PC-9 (cell line): ENCODE measurements at regions not wholly inside any gene's neighbourhood (a gene's known extent, or its start where the extent isn't known, plus 50 kb on each side); places are given as distances from the start of the nearest gene placed in this dataset.

Source experiments
- BruUV-seq: library from RNA; stranded (reverse); fragments of 400-500 nt; replicated peaks from 2 replicates; lab custom pipeline; 2021; lab: Mats Ljungman, UMichigan
- CTCF ChIA-PET: fragments of 300-600 bp; sonication (Branson Sonifier 250); formaldehyde crosslinking; loops from one replicate; lab custom pipeline; 2022; ENCODE audit warnings: antibody characterized with exemption; lab: Charles Lee
- POLR2A ChIA-PET: fragments of 300-600 bp; sonication (Branson Sonifier 250); formaldehyde crosslinking; loops from one replicate; lab custom pipeline; 2022; ENCODE audit warnings: antibody characterized with exemption; ENCODE audit not compliant: unreplicated experiment; lab: Charles Lee
- DNase-seq, 2 experiments: peaks; one replicate each; pipeline versions ENCODE4 v3.0.0 to v3.0.0-alpha.2; 2015 to 2022; ENCODE audit warnings: mixed read lengths in 1 of 2
- H2AFZ ChIP-seq: fragments of 200-600 bp; sonication (generic); 2 replicates; pipeline ENCODE4 v1.8.1; 2017; ENCODE audit warnings: antibody characterized with exemption
- H3F3A ChIP-seq: fragments of 200-600 bp; sonication (generic); 2 replicates; pipeline ENCODE4 v1.8.1; 2017; ENCODE audit warnings: antibody characterized with exemption, mild to moderate bottlenecking, low read depth; ENCODE audit not compliant: insufficient read depth
- H3K27ac ChIP-seq: fragments of 200-600 bp; sonication (generic); 2 replicates; pipeline ENCODE4 v1.6.1; 2016; ENCODE audit warnings: mixed run types
- H3K27me3 ChIP-seq: fragments of 200-600 bp; sonication (generic); 2 replicates; pipeline ENCODE4 v1.6.1; 2016; ENCODE audit warnings: low read depth, mixed run types; ENCODE audit not compliant: insufficient read depth
- H3K36me3 ChIP-seq: fragments of 200-600 bp; sonication (generic); 2 replicates; pipeline ENCODE4 v1.6.1; 2016; ENCODE audit warnings: low read depth, mixed run types
- H3K4me1 ChIP-seq: fragments of 200-600 bp; sonication (generic); replicated peaks from 2 replicates; pipeline ENCODE4 v1.6.1; 2016; ENCODE audit warnings: mixed run types; ENCODE audit not compliant: insufficient read depth
- H3K4me2 ChIP-seq: fragments of 200-600 bp; sonication (generic); 2 replicates; pipeline ENCODE4 v1.6.1; 2017; ENCODE audit warnings: mixed run types
- H3K4me3 ChIP-seq: fragments of 200-600 bp; sonication (generic); 2 replicates; pipeline ENCODE4 v1.6.1; 2016; ENCODE audit warnings: mixed run types
- H3K79me2 ChIP-seq: fragments of 200-600 bp; sonication (generic); 2 replicates; pipeline ENCODE4 v1.6.1; 2017; ENCODE audit warnings: low read depth, mixed run types
- H3K9me2 ChIP-seq: fragments of 200-600 bp; sonication (generic); 2 replicates; pipeline ENCODE4 v1.8.1; 2017; ENCODE audit warnings: mild to moderate bottlenecking; ENCODE audit not compliant: insufficient read depth
- H3K9me3 ChIP-seq: fragments of 200-600 bp; sonication (generic); 2 replicates; pipeline ENCODE4 v1.8.1; 2016; ENCODE audit warnings: low read depth; ENCODE audit not compliant: insufficient read depth
- H4K20me1 ChIP-seq: fragments of 200-600 bp; sonication (generic); 2 replicates; pipeline ENCODE4 v1.8.1; 2017; ENCODE audit not compliant: insufficient read depth
- EZH2 ChIP-seq: fragments of 200-600 bp; sonication (generic); IDR thresholded peaks from 2 replicates; pipeline ENCODE4 v1.8.0; 2017; ENCODE audit warnings: antibody characterized with exemption, low read depth
- intact Hi-C: fragments of 100-400 bp; cut with micrococcal nuclease; formaldehyde crosslinking; loops from one replicate; pipeline ENCODE4 v1.10.0; 2022; ENCODE audit not compliant: unreplicated experiment
- TF ChIP-seq, protein P1 (sequence below): fragments of 200-600 bp; sonication (generic); conservative IDR thresholded peaks from 2 replicates; pipeline ENCODE4 v1.6.1; 2017; ENCODE audit warnings: mixed run types, antibody characterized with exemption, mild to moderate bottlenecking, moderate library complexity

DNA sequence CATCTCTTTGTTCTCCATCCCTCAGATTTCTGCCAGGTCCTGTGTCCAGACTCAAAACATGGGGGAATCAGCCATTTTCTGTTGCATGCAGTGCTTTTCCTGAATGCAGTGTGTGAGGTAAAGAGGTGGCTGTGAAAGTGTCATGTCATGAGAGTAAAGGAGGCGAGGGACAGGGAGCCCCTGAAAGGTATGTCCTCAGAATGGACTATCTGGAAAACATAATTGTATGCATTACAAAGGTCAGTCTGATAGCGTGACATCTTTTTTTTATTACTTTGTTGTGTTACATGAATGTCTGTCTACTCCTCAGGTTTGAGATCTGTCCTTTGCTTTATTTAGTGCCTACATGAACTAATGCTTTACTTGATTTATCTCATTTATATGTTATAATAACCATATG lies 239.1 kb downstream of the MAN2A1 start:
- POLR2A ChIA-PET = no interaction called here
- BruUV-seq = no TSS peak
- CTCF ChIA-PET = no interaction called here

DNA sequence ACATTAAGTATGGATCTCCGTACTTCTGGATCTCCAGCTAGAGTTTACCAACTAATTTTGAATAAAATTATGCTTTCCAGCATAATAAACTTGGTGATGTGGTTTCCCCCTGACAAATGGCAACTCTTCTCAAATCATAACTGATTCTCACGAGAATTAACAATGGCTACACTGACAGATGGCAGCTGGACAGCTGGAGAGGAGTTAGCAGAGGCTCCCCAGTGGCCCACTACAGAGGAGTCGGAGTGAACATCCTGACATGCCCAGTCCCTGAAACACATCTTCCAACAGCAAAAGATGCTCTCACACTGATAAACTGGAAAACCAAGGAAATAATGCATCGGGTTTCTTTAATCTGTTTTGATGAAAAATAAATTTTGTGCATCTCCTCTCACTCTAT lies 239.6 kb downstream of the MAN2A1 start:
- Histone ChIP-seq H3K27me3 (peaks cover 9% of the 10 kb centered on the region), H3K9me3 (no peaks in the 10 kb centered on the region; the same call in 1 of the 2 replicates), H3K36me3 (no peaks in the 10 kb centered on the region), H3F3A (no peaks in the 10 kb centered on the region), H3K4me3 (no peak overlapping the region), H4K20me1 (no peaks in the 10 kb centered on the region), H3K27ac (no peak overlapping the region), H2AFZ (no peak overlapping the region), H3K9me2 (no peaks in the 10 kb centered on the region), H3K4me1 (no peaks in the 10 kb centered on the region), H3K79me2 (no peaks in the 10 kb centered on the region), H3K4me2 (no peak overlapping the region)
- DNase-seq = no peak
- no peak for TF ChIP-seq EZH2
- TF ChIP-seq, protein P1, sequence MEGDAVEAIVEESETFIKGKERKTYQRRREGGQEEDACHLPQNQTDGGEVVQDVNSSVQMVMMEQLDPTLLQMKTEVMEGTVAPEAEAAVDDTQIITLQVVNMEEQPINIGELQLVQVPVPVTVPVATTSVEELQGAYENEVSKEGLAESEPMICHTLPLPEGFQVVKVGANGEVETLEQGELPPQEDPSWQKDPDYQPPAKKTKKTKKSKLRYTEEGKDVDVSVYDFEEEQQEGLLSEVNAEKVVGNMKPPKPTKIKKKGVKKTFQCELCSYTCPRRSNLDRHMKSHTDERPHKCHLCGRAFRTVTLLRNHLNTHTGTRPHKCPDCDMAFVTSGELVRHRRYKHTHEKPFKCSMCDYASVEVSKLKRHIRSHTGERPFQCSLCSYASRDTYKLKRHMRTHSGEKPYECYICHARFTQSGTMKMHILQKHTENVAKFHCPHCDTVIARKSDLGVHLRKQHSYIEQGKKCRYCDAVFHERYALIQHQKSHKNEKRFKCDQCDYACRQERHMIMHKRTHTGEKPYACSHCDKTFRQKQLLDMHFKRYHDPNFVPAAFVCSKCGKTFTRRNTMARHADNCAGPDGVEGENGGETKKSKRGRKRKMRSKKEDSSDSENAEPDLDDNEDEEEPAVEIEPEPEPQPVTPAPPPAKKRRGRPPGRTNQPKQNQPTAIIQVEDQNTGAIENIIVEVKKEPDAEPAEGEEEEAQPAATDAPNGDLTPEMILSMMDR = no peak
- BruUV-seq = no TSS peak
- ChIA-PET POLR2A (no interaction called here), CTCF (no interaction called here)
- intact Hi-C loops = no loop called here

More for the DNA sequence above, 239.1 kb downstream of the MAN2A1 start:
- Histone ChIP-seq H4K20me1 (no peaks in the 10 kb centered on the region), H3K9me2 (no peaks in the 10 kb centered on the region), H3K27me3 (peaks cover 9% of the 10 kb centered on the region), H3K4me1 (no peaks in the 10 kb centered on the region), H3K27ac (no peak overlapping the region), H3K9me3 (no peaks in the 10 kb centered on the region; the same call in 1 of the 2 replicates), H2AFZ (no peak overlapping the region), H3K79me2 (no peaks in the 10 kb centered on the region), H3K36me3 (no peaks in the 10 kb centered on the region), H3F3A (no peaks in the 10 kb centered on the region), H3K4me3 (no peak overlapping the region), H3K4me2 (no peak overlapping the region)
- intact Hi-C loops = no loop called here
- DNase-seq = no peak
- TF ChIP-seq EZH2 = no peak
- TF ChIP-seq, protein P1 = no peak

DNA sequence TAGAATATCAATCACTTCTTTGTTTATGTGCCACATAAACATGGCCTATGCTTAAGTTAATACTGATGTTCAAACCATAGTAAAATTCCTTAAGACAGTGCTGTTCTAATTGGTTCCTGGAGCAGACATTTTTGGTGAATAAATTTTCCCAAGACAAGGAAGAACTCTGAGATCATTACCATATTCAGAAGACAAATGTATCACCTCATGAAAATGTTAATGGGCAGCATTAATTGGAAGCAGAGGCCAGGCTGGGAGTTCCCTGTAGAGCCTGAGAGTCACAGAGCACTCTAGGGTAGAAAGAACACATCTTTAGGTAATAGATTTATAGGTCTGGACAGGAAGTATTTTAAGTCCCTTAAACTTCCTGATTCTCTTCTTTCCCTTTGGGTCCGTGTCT lies 240.2 kb downstream of the MAN2A1 start:
- H3K4me3 ChIP-seq = no peak overlapping the region
- peaks cover 9% of the 10 kb centered on the region for H3K27me3 ChIP-seq
- no TSS peak for BruUV-seq
- H4K20me1 ChIP-seq = no peaks in the 10 kb centered on the region
- H3K9me3 ChIP-seq = no peaks in the 10 kb centered on the region; the same call in 1 of the 2 replicates
- no peak overlapping the region for H3K4me2 ChIP-seq
- DNase-seq = no peak
- no peak overlapping the region for H3K27ac ChIP-seq
- POLR2A ChIA-PET = no interaction called here
- no peak overlapping the region for H2AFZ ChIP-seq
- TF ChIP-seq EZH2 = no peak
- TF ChIP-seq, protein P1 = no peak
- H3K9me2 ChIP-seq = no peaks in the 10 kb centered on the region
- H3F3A ChIP-seq = no peaks in the 10 kb centered on the region
- no peaks in the 10 kb centered on the region for H3K79me2 ChIP-seq
- intact Hi-C loops = no loop called here
- H3K36me3 ChIP-seq = no peaks in the 10 kb centered on the region
- H3K4me1 ChIP-seq = no peaks in the 10 kb centered on the region
- CTCF ChIA-PET = no interaction called here
